A549 (cell line): ENCODE measurements at regions not wholly inside any gene's neighbourhood (a gene's known extent, or its start where the extent isn't known, plus 50 kb on each side); places are given as distances from the start of the nearest gene placed in this dataset.

Source experiments
- ATAC-seq, 2 experiments: fragments of 200-7000 bp in 1 of 2; fragments of >200 bp in 1 of 2; cut with Nextera tagmentation in 1 of 2; cut with Tn5 transposase in 1 of 2; 3 replicates each; pipeline versions ENCODE4 v1.8.0 to v1.9.1; 2018 to 2020; ENCODE audit warnings: mild to moderate bottlenecking in 1 of 2, moderate library complexity in 1 of 2
- CTCF ChIA-PET: fragments of 300-600 bp; sonication (Branson Sonifier 250); formaldehyde crosslinking; extraction: SDS; loops from one replicate; lab custom pipeline; 2021; ENCODE audit warnings: antibody characterized with exemption, inconsistent platforms; lab: Yijun Ruan, JAX
- POLR2A ChIA-PET: fragments of 350-600 bp; formaldehyde crosslinking; extraction: SDS; loops from one replicate; lab custom pipeline; 2021; ENCODE audit warnings: antibody characterized with exemption, inconsistent platforms; lab: Yijun Ruan, JAX
- DNase-seq, 2 experiments: peaks; one replicate each; pipeline versions ENCODE4 v3.0.0 to v3.0.0-alpha.2; 2011 to 2016; ENCODE audit warnings: low read depth in 1 of 2, low spot score in 1 of 2
- FAIRE-seq: peaks from 2 replicates; lab custom pipeline; 2011; peaks lifted over from hg19 to GRCh38; lab: Jason Lieb, UNC
- H3K27ac ChIP-seq, 2 experiments: fragments of >200 bp; sonication (Bioruptor Twin); formaldehyde crosslinking; 3 replicates each; pipeline ENCODE4 v1.5.1; 2016 to 2017
- H3K4me1 ChIP-seq: fragments of >200 bp; sonication (Bioruptor Twin); formaldehyde crosslinking; 3 replicates; pipeline ENCODE4 v1.6.1; 2016
- H3K4me2 ChIP-seq: fragments of >200 bp; sonication (Bioruptor Twin); formaldehyde crosslinking; 3 replicates; pipeline ENCODE4 v1.6.1; 2016
- H3K4me3 ChIP-seq: fragments of >200 bp; sonication (Bioruptor Twin); formaldehyde crosslinking; 3 replicates; pipeline ENCODE4 v1.5.1; 2016
- H3K9me3 ChIP-seq: fragments of >200 bp; sonication (Bioruptor Twin); formaldehyde crosslinking; 3 replicates; pipeline ENCODE4 v1.6.1; 2016
- BHLHE40 ChIP-seq: IDR thresholded peaks from 2 replicates; pipeline ENCODE4 v1.6.1; 2012; ENCODE audit warnings: low read depth, low read length, inconsistent platforms
- CBX2 ChIP-seq: fragments of 200-600 bp; sonication (generic); IDR thresholded peaks from 2 replicates; pipeline ENCODE4 v1.6.1; 2016; ENCODE audit warnings: low read depth, mild to moderate bottlenecking, borderline replicate concordance
- CHD4 ChIP-seq: fragments of 200-600 bp; sonication (generic); IDR thresholded peaks from 2 replicates; pipeline ENCODE4 v1.6.1; 2016; ENCODE audit warnings: antibody characterized with exemption, mild to moderate bottlenecking, borderline replicate concordance
- EHMT2 ChIP-seq: fragments of 200-600 bp; sonication (generic); IDR thresholded peaks from 2 replicates; pipeline ENCODE4 v1.6.1; 2016; ENCODE audit warnings: antibody characterized with exemption, low read depth, mild to moderate bottlenecking, moderate library complexity
- ELK1 ChIP-seq: fragments of 150-350 bp; IDR thresholded peaks from 2 replicates; pipeline ENCODE4 v1.6.1; 2014; ENCODE audit warnings: low read depth, mild to moderate bottlenecking, low read length
- ESRRA ChIP-seq: fragments of 150-350 bp; IDR thresholded peaks from 2 replicates; pipeline ENCODE4 v1.6.1; 2014; ENCODE audit warnings: mild to moderate bottlenecking, low read length, borderline replicate concordance
- FOSL2 ChIP-seq, 2 experiments: fragments of 450-650 bp in 1 of 2; fragments of >200 bp in 1 of 2; sonication (Bioruptor Twin) in 1 of 2; formaldehyde crosslinking; IDR thresholded peaks; 2 replicates each; pipeline versions ENCODE4 v1.5.0 to v1.6.1; 2016 to 2020; ENCODE audit warnings: mild to moderate bottlenecking in 1 of 2, moderate library complexity in 1 of 2
- FOXS1 ChIP-seq: fragments of 250-450 bp; sonication (Bioruptor Pico); IDR thresholded peaks from 2 replicates; pipeline ENCODE4 v1.5.0; 2020; ENCODE audit warnings: mild to moderate bottlenecking, moderate library complexity
- GATA3 ChIP-seq: IDR thresholded peaks from 2 replicates; pipeline ENCODE4 v1.6.1; 2012; ENCODE audit warnings: borderline replicate concordance
- HOXA7 ChIP-seq: fragments of 250-450 bp; sonication (Bioruptor Pico); IDR thresholded peaks from 2 replicates; pipeline ENCODE4 v1.5.0; 2020; ENCODE audit warnings: mild to moderate bottlenecking, moderate library complexity
- HOXB13 ChIP-seq: fragments of 250-450 bp; sonication (Bioruptor Pico); IDR thresholded peaks from 2 replicates; pipeline ENCODE4 v1.5.0; 2020; ENCODE audit warnings: low read depth, mild to moderate bottlenecking, moderate library complexity
- HOXB5 ChIP-seq: fragments of 250-450 bp; sonication (Bioruptor Pico); IDR thresholded peaks from 2 replicates; pipeline ENCODE4 v1.5.0; 2020; ENCODE audit warnings: mild to moderate bottlenecking, moderate library complexity
- JUNB ChIP-seq: fragments of >200 bp; sonication (Bioruptor Twin); formaldehyde crosslinking; IDR thresholded peaks from 2 replicates; pipeline ENCODE4 v1.6.1; 2016
- KDM1A ChIP-seq: fragments of 200-600 bp; sonication (generic); IDR thresholded peaks from 2 replicates; pipeline ENCODE4 v1.6.1; 2016; ENCODE audit warnings: low read depth, mild to moderate bottlenecking
- MAFK ChIP-seq: fragments of 450-650 bp; IDR thresholded peaks from 2 replicates; pipeline ENCODE4 v1.6.1; 2014; ENCODE audit not compliant: partially characterized antibody
- MAZ ChIP-seq: fragments of 150-350 bp; IDR thresholded peaks from 2 replicates; pipeline ENCODE4 v1.6.1; 2014; ENCODE audit warnings: antibody characterized with exemption, low read depth, low read length, borderline replicate concordance
- POLR2A ChIP-seq: IDR thresholded peaks from 2 replicates; pipeline ENCODE4 v1.6.1; 2012; ENCODE audit warnings: mild to moderate bottlenecking, low read length
- RAD21 ChIP-seq, 2 experiments: fragments of >200 bp in 1 of 2; sonication (Bioruptor Twin) in 1 of 2; formaldehyde crosslinking in 1 of 2; IDR thresholded peaks in 1 of 2; conservative IDR thresholded peaks in 1 of 2; 2 replicates in 1 of 2; 3 replicates in 1 of 2; pipeline ENCODE4 v1.6.1; 2012 to 2018; ENCODE audit warnings: inconsistent platforms in 1 of 2
- RARB ChIP-seq: fragments of 250-450 bp; sonication (Bioruptor Pico); IDR thresholded peaks from 2 replicates; pipeline ENCODE4 v1.8.0; 2021; ENCODE audit warnings: mild to moderate bottlenecking, moderate library complexity
- RCOR1 ChIP-seq: fragments of 150-350 bp; IDR thresholded peaks from 2 replicates; pipeline ENCODE4 v1.6.1; 2014; ENCODE audit warnings: antibody characterized with exemption, low read length, low read depth
- RNF2 ChIP-seq: fragments of 200-600 bp; sonication (generic); IDR thresholded peaks from 2 replicates; pipeline ENCODE4 v1.6.1; 2016; ENCODE audit warnings: low read depth, mild to moderate bottlenecking, antibody characterized with exemption, moderate library complexity, borderline replicate concordance
- SMC3 ChIP-seq: fragments of >200 bp; sonication (Bioruptor Twin); formaldehyde crosslinking; IDR thresholded peaks from 3 replicates; pipeline ENCODE4 v1.6.1; 2018; ENCODE audit warnings: inconsistent platforms
- TFCP2L1 ChIP-seq: fragments of 250-450 bp; sonication (Bioruptor Pico); IDR thresholded peaks from 2 replicates; pipeline ENCODE4 v1.5.0; 2021; ENCODE audit warnings: mild to moderate bottlenecking
- USF2 ChIP-seq: fragments of 450-650 bp; IDR thresholded peaks from 2 replicates; pipeline ENCODE4 v1.6.1; 2014; ENCODE audit warnings: antibody characterized with exemption
- ZNF302 ChIP-seq: fragments of 250-450 bp; sonication (Bioruptor Pico); IDR thresholded peaks from 2 replicates; pipeline ENCODE4 v1.9.0; 2021; ENCODE audit warnings: inconsistent platforms, mild to moderate bottlenecking, moderate library complexity
- ZSCAN20 ChIP-seq: fragments of 250-450 bp; sonication (Bioruptor Pico); IDR thresholded peaks from 2 replicates; pipeline ENCODE4 v1.8.0; 2022; ENCODE audit warnings: mild to moderate bottlenecking, moderate library complexity
- WGBS: methylation state at CpG from one replicate; pipeline ENCODE4 v1.1.6; 2017; ENCODE audit errors: missing lambda C conversion rate; 5-methylcytosine and 5-hydroxymethylcytosine counted together

GRCh38 chr5:74567411-74567995 is 73.0 kb downstream of the ENC1 start:
- ChIA-PET CTCF (interaction anchor here (0.7 to 1.5 kb wide), 5 partner anchors 10 to 665 kb away, joined by 3 to 4 read pairs (median 3); no protein-coding TSS in a partner anchor), POLR2A (no interaction called here)
- H3K9me3 ChIP-seq = no peaks in the 10 kb centered on the region
- no peak for ATAC-seq
- no peak for FAIRE-seq
- 64% methylated on average over 4 of the region's 4 CpGs for WGBS
- no peaks in the 10 kb centered on the region for H3K4me1 ChIP-seq
- no peak for DNase-seq
- TF ChIP-seq MAZ (no peak), RCOR1 (no peak), ZSCAN20 (CRISPR knock-in tag) (no peak), ZNF302 (CRISPR knock-in tag) (no peak), HOXB13 (no peak), BHLHE40 (no peak), SMC3 (no peak), EHMT2 (no peak), CBX2 (no peak), HOXA7 (no peak)
- no peak overlapping the region for H3K4me3 ChIP-seq
- H3K4me2 ChIP-seq = no peak overlapping the region
- H3K27ac ChIP-seq = no peak overlapping the region

- Histone ChIP-seq H3K4me1 (no peaks in the 10 kb centered on the region), H3K4me2 (no peak overlapping the region), H3K27ac (no peak overlapping the region), H3K4me3 (no peak overlapping the region), H3K9me3 (no peaks in the 10 kb centered on the region)
- no peak for ATAC-seq
- POLR2A ChIA-PET = no interaction called here
- no peak for TF ChIP-seq HOXB5 (CRISPR knock-in tag)
- TF ChIP-seq RAD21 (conservative IDR thresholded peaks at IDR 0.05 in 1 of 2, IDR thresholded peaks at IDR 0.05 in 1 of 2) = no peak
- TF ChIP-seq RARB (CRISPR knock-in tag) = no peak
- TF ChIP-seq USF2 = no peak
- TF ChIP-seq MAZ = no peak
- no peak for TF ChIP-seq FOSL2 (IDR thresholded peaks at IDR 0.05)
- TF ChIP-seq FOSL2 (CRISPR knock-in tag; IDR thresholded peaks at IDR 0.05) = no peak
- no peak for TF ChIP-seq POLR2A
- TF ChIP-seq MAFK = no peak
- TF ChIP-seq CHD4 = no peak
- no peak for TF ChIP-seq FOXS1 (CRISPR knock-in tag)
- TF ChIP-seq TFCP2L1 (CRISPR knock-in tag) = no peak
- no peak for TF ChIP-seq ESRRA
- no peak for TF ChIP-seq RNF2
- TF ChIP-seq HOXB13 = no peak
- no peak for TF ChIP-seq GATA3
- TF ChIP-seq JUNB = no peak
- no peak for TF ChIP-seq HOXA7
- no peak for TF ChIP-seq KDM1A
- CTCF ChIA-PET = no interaction called here
- DNase-seq = no peak
- FAIRE-seq = no peak
- 75% methylated on average over 5 of the region's 5 CpGs for WGBS
These were observed 78.4 kb downstream of the ENC1 start for GRCh38 chr5:74562122-74562521.

- no peak for TF ChIP-seq ELK1
- H3K4me3 ChIP-seq = no peak overlapping the region
- no peaks in the 10 kb centered on the region for H3K9me3 ChIP-seq
- no peaks in the 10 kb centered on the region for H3K4me1 ChIP-seq
- H3K27ac ChIP-seq = no peak overlapping the region
- ATAC-seq = no peak
- no peak overlapping the region for H3K4me2 ChIP-seq
- FAIRE-seq = no peak
- CTCF ChIA-PET = no interaction called here
- POLR2A ChIA-PET = no interaction called here
- no peak for DNase-seq
These were observed 80.3 kb downstream of the ENC1 start for GRCh38 chr5:74560245-74560644.
